Thoracic aorta (tissue), 2 donors: ENCODE measurements at regions not wholly inside any gene's neighbourhood (a gene's known extent, or its start where the extent isn't known, plus 50 kb on each side); places are given as distances from the start of the nearest gene placed in this dataset.

Experiments used
- ATAC-seq: fragments of 150-250 bp; one replicate; pipeline ENCODE4 v1.8.0; 2017; ENCODE audit warnings: low read depth; ENCODE audit not compliant: insufficient number of reproducible peaks, low FRiP score
- DNase-seq: peaks from one replicate; pipeline ENCODE4 v3.0.0-alpha.2; 2020; ENCODE audit warnings: low spot score
- H3K27ac ChIP-seq, 2 donors: fragments of 200-600 bp; sonication (generic); 1 replicate in 1 of 2; 2 replicates in 1 of 2; pipeline ENCODE4 v1.5.1; 2016; ENCODE audit warnings: mild to moderate bottlenecking in 2 of 2, moderate library complexity in 2 of 2
- H3K27me3 ChIP-seq: fragments of 200-600 bp; sonication (generic); replicated peaks from 2 replicates; pipeline ENCODE4 v1.6.0; 2016; ENCODE audit warnings: mild to moderate bottlenecking; ENCODE audit not compliant: insufficient read depth
- H3K36me3 ChIP-seq: fragments of 200-600 bp; sonication (generic); one replicate; pipeline ENCODE4 v1.5.1; 2016
- H3K4me1 ChIP-seq, 2 donors: fragments of 200-600 bp; sonication (generic); 1 replicate in 1 of 2; 2 replicates in 1 of 2; pipeline versions ENCODE4 v1.5.1 to v1.6.0; 2016; ENCODE audit warnings: low read depth in 2 of 2, mild to moderate bottlenecking in 1 of 2; ENCODE audit not compliant: control insufficient read depth in 1 of 2
- H3K4me3 ChIP-seq: fragments of 200-600 bp; sonication (generic); 2 replicates; pipeline ENCODE4 v1.5.1; 2016; ENCODE audit warnings: mild to moderate bottlenecking
- H3K9me3 ChIP-seq: fragments of 200-600 bp; sonication (generic); 2 replicates; pipeline ENCODE4 v1.5.1; 2016
- TF ChIP-seq, protein P1 (sequence below): fragments of 200-600 bp; sonication (generic); IDR thresholded peaks from one replicate; pipeline ENCODE4 v1.5.1; 2019; ENCODE audit warnings: antibody characterized with exemption

DNA sequence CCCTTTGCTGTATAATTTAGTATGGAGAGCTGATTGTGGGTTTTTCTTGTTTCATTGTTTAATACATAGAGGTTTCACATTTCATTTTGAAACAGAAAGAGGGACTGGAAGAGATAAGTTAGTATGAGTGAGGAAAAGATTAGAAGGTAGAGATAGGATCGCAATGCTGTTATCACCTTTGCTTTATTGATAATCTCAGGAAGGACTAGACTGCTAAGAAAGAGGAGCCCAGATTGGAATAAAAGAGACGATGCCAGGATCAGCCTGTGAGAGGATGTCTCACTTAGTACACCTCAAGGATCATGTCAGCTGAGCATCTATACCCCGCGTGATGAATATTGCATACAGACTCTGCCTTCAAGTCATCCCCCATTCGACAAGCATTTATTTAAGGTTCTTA lies 178.0 kb upstream of the DMAC1 start:
- H3K9me3 ChIP-seq, result no peaks in the 10 kb centered on the region
- DNase-seq (no peak), ATAC-seq (no peak)
- H3K4me1 ChIP-seq, result no peaks in the 10 kb centered on the region
- H3K4me3 ChIP-seq, result no peak overlapping the region
- TF ChIP-seq, protein P1, sequence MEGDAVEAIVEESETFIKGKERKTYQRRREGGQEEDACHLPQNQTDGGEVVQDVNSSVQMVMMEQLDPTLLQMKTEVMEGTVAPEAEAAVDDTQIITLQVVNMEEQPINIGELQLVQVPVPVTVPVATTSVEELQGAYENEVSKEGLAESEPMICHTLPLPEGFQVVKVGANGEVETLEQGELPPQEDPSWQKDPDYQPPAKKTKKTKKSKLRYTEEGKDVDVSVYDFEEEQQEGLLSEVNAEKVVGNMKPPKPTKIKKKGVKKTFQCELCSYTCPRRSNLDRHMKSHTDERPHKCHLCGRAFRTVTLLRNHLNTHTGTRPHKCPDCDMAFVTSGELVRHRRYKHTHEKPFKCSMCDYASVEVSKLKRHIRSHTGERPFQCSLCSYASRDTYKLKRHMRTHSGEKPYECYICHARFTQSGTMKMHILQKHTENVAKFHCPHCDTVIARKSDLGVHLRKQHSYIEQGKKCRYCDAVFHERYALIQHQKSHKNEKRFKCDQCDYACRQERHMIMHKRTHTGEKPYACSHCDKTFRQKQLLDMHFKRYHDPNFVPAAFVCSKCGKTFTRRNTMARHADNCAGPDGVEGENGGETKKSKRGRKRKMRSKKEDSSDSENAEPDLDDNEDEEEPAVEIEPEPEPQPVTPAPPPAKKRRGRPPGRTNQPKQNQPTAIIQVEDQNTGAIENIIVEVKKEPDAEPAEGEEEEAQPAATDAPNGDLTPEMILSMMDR, result no peak
- no peaks in the 10 kb centered on the region for H3K36me3 ChIP-seq
- H3K27me3 ChIP-seq, result no peaks in the 10 kb centered on the region
- H3K27ac ChIP-seq, result no peak overlapping the region

DNA sequence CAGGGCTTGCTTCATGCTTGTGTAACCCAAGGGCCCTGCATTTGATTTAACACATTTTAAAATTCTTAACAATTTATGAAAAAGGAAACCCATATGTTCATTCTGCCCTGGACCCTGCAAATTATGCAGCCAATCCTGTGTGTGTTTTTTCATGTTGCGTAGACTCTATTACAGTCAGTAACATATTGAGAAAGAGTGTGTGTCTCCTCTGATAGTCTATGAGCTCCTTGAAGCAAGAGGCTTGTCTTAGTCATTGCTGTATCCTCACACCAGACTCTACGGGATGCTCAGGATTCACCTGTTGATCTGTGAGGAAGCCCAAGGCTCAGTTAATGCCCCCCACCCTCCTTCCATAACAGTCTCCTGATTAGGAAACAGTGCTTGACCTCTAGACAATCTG lies 177.3 kb upstream of the DMAC1 start:
- Histone ChIP-seq H3K4me1 (no peaks in the 10 kb centered on the region), H3K36me3 (no peaks in the 10 kb centered on the region), H3K4me3 (no peak overlapping the region), H3K27me3 (no peaks in the 10 kb centered on the region), H3K9me3 (no peaks in the 10 kb centered on the region), H3K27ac (no peak overlapping the region)
- TF ChIP-seq, protein P1, result no peak
- DNase-seq (no peak), ATAC-seq (no peak)

DNA sequence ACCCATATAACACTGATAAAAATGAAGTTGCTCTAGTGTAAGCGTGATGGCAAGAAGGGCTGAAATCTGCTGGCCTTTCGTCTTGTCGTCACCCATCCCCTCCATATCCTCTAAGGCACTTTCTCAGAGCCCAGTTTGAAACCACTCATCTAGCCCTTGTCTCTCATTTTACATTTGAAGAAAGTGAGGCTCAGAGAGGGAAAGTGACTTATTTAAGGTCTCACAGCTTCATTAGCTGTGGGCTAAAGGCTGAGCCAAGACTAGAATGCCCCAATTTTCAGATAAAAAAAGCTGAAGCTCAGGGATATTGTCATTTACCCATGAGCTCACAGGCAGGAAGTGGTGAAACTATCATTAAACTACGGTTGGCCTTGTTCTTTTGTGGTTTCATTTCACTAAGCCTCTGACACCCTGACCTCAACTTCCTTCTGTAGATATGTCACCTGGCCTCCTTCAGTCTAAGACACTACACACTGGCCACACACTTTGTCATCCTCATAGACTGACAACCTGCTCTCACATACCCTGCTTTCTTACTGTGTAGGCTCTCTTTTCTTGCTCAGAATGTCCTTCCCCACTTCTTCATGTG lies 176.7 kb upstream of the DMAC1 start:
- TF ChIP-seq, protein P1, result no peak
- ATAC-seq, result no peak
- H3K9me3 ChIP-seq, result no peaks in the 10 kb centered on the region
- no peak for DNase-seq
- H3K4me1 ChIP-seq, result no peaks in the 10 kb centered on the region
- H3K27me3 ChIP-seq, result no peaks in the 10 kb centered on the region
- H3K4me3 ChIP-seq, result no peak overlapping the region
- no peaks in the 10 kb centered on the region for H3K36me3 ChIP-seq
- H3K27ac ChIP-seq, result no peak overlapping the region

DNA sequence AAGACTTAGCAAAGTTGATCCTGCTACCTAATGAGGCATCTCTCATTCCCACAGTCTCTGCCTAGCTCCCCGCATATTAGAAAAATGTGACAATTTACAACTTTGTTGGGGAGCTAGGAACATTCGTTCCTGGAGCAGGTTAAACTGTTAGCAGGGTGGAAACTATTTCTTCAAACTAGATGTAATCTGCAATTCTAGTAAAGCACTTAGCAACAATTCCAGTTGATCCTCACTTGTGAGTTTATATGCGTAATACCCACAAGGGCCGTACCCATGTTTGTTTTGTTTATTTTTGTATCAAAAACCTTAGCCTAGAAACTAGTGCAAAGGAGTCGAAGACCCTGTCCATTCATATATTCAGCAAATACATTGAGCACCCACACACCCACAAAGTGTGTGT lies 175.8 kb upstream of the DMAC1 start:
- TF ChIP-seq, protein P1, result no peak
- ATAC-seq, result no peak
- no peaks in the 10 kb centered on the region for H3K36me3 ChIP-seq

DNA sequence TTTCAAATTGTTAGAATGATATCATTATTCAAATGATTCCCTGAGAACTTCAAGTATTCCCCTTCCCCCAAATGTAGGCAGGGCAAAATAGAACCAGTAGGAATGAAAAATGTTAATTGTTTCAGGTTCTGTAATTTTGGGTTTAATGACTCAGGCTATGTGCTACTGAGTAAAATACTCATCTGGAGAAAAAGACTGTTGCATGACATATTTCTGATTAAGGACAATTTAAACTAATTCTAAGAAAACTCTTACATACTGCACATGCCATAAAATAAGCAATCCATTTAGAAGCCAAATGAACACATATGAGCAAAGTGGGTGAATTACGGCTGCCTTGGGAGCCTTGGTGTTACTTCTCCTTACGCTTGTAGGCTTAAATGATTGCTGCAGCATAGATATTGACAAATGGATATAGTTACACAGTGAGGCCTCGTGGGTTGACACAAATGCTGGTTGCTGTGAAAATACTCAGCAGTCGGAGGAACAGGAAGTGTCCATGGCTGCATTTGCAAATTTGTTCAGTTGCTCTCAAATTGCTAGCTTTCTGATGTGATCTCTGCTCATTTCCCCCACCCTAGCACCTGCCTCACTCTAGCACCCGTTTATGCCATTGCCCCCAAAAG lies 174.9 kb upstream of the DMAC1 start:
- H3K27me3 ChIP-seq, result no peaks in the 10 kb centered on the region
- no peak overlapping the region for H3K4me3 ChIP-seq
- H3K36me3 ChIP-seq, result no peaks in the 10 kb centered on the region
- H3K9me3 ChIP-seq, result no peaks in the 10 kb centered on the region
- H3K4me1 ChIP-seq, result no peaks in the 10 kb centered on the region
- H3K27ac ChIP-seq, result no peak overlapping the region
- ATAC-seq, result no peak
- TF ChIP-seq, protein P1, result no peak
- DNase-seq, result no peak

More for the DNA sequence above, 175.8 kb upstream of the DMAC1 start:
- Histone ChIP-seq H3K9me3 (no peaks in the 10 kb centered on the region), H3K4me3 (no peak overlapping the region), H3K4me1 (no peaks in the 10 kb centered on the region), H3K27me3 (no peaks in the 10 kb centered on the region), H3K27ac (no peak overlapping the region)
- DNase-seq, result no peak
